ENCODE measurements at regions not wholly inside any gene's neighbourhood (a gene's known extent, or its start where the extent isn't known, plus 50 kb on each side); places are given as distances from the start of the nearest gene placed in this dataset.
"Not testable (repeated sequence)": the region's sequence is repeated elsewhere in the genome, so short reads cannot be mapped to it uniquely, and the experiment has no call there.

GRCh38 chr9:107830479-107830878 is 340.9 kb upstream of the KLF4 start (continued):
- peak in 1 of 2 donors; percentile 63 for TF ChIP-seq RXRA (IDR thresholded peaks at IDR 0.05)
- TF ChIP-seq ATF3 (IDR thresholded peaks at IDR 0.05), result no peak
- TF ChIP-seq EGR1 (IDR thresholded peaks at IDR 0.05; ENCODE audit: low read depth in 2 of 2), result peak in 1 of 2 donors; percentile 23
- peak; percentile 61 for TF ChIP-seq FOXA1 (IDR thresholded peaks at IDR 0.05)
- TF ChIP-seq NR2F2 (IDR thresholded peaks at IDR 0.05), result no peak
- TF ChIP-seq JUND (IDR thresholded peaks at IDR 0.05), result peak in 1 of 2 donors; percentile 68

DNA sequence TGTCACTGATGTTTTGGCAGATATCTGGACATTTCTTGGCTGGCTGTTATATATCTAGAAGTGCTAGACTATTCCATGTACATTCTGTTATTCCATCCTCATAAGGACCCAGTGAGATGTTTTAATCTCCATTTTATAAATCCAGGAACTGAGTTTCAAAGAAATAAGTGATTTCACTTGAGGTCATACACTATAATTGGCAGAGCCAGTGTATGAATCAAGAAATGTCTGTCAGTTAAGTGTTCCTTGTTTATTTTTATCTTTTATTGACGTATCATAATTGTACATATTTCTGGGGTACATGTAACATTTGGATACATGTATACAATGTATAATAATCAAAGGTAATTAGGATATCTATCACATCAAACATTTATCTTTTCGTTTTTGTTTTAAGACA is 338.3 kb upstream of the KLF4 start:
- H3K4me1 ChIP-seq (ENCODE audit: control insufficient read depth in 4 of 4, insufficient read depth in 4 of 4, low read length in 3 of 4), result no peaks in the 10 kb centered on the region
- H3K27me3 ChIP-seq (ENCODE audit: control insufficient read depth in 4 of 4, insufficient read depth in 4 of 4, low read length in 3 of 4), result peaks cover 0 to 2% (median 0%) of the 10 kb centered on the region in 4 donors
- 57% methylated on average over 2 of the region's 2 CpGs for whole genome bisulfite sequencing
- no peaks in the 10 kb centered on the region for H3K36me3 ChIP-seq (ENCODE audit: control insufficient read depth in 4 of 4, insufficient read depth in 3 of 4, low read depth in 1 of 4, low read length in 3 of 4)
- no peak overlapping the region for H3K9ac ChIP-seq (ENCODE audit: low read depth in 1 of 2, low read length in 2 of 2)
- DNase-seq (ENCODE audit: low spot score), result no peak
- no peak overlapping the region for H3K27ac ChIP-seq (ENCODE audit: low read depth in 1 of 2, low read length in 2 of 2)
- no peak overlapping the region for H3K4me3 ChIP-seq (ENCODE audit: low read depth in 1 of 3, low read length in 3 of 3)
- TF ChIP-seq, protein P1, sequence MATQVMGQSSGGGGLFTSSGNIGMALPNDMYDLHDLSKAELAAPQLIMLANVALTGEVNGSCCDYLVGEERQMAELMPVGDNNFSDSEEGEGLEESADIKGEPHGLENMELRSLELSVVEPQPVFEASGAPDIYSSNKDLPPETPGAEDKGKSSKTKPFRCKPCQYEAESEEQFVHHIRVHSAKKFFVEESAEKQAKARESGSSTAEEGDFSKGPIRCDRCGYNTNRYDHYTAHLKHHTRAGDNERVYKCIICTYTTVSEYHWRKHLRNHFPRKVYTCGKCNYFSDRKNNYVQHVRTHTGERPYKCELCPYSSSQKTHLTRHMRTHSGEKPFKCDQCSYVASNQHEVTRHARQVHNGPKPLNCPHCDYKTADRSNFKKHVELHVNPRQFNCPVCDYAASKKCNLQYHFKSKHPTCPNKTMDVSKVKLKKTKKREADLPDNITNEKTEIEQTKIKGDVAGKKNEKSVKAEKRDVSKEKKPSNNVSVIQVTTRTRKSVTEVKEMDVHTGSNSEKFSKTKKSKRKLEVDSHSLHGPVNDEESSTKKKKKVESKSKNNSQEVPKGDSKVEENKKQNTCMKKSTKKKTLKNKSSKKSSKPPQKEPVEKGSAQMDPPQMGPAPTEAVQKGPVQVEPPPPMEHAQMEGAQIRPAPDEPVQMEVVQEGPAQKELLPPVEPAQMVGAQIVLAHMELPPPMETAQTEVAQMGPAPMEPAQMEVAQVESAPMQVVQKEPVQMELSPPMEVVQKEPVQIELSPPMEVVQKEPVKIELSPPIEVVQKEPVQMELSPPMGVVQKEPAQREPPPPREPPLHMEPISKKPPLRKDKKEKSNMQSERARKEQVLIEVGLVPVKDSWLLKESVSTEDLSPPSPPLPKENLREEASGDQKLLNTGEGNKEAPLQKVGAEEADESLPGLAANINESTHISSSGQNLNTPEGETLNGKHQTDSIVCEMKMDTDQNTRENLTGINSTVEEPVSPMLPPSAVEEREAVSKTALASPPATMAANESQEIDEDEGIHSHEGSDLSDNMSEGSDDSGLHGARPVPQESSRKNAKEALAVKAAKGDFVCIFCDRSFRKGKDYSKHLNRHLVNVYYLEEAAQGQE (IDR thresholded peaks at IDR 0.05), result no peak
- no peak for TF ChIP-seq YY1 (IDR thresholded peaks at IDR 0.05)
- no peak for TF ChIP-seq RXRA (IDR thresholded peaks at IDR 0.05)
- no peak for TF ChIP-seq FOXA1 (IDR thresholded peaks at IDR 0.05)
- TF ChIP-seq GABPA (IDR thresholded peaks at IDR 0.05 in 1 of 2, conservative IDR thresholded peaks at IDR 0.05 in 1 of 2), result no peak
- no peak for TF ChIP-seq NR2F2 (IDR thresholded peaks at IDR 0.05)
- no peak for TF ChIP-seq MAX (IDR thresholded peaks at IDR 0.05)
- TF ChIP-seq CTCF (IDR thresholded peaks at IDR 0.05; ENCODE audit: low read depth, low read length, missing input control), result no peak
- H3K9me3 ChIP-seq (ENCODE audit: control insufficient read depth in 4 of 4, low read length in 3 of 4), result peaks cover 0 to 2% (median 0%) of the 10 kb centered on the region in 4 donors

GRCh38 chr9:107827304-107827703 is 337.7 kb upstream of the KLF4 start:
- 84% methylated on average over 2 of the region's 2 CpGs for WGBS
- no peak overlapping the region for H3K4me3 ChIP-seq (ENCODE audit: low read depth in 1 of 3, low read length in 3 of 3)
- H3K9ac ChIP-seq (ENCODE audit: low read depth in 1 of 2, low read length in 2 of 2), result no peak overlapping the region
- H3K27me3 ChIP-seq (ENCODE audit: control insufficient read depth in 4 of 4, insufficient read depth in 4 of 4, low read length in 3 of 4), result peaks cover 0 to 2% (median under 1%) of the 10 kb centered on the region in 4 donors
- H3K36me3 ChIP-seq (ENCODE audit: control insufficient read depth in 4 of 4, insufficient read depth in 3 of 4, low read depth in 1 of 4, low read length in 3 of 4), result no peaks in the 10 kb centered on the region
- H3K4me1 ChIP-seq (ENCODE audit: control insufficient read depth in 4 of 4, insufficient read depth in 4 of 4, low read length in 3 of 4), result no peaks in the 10 kb centered on the region
- peaks cover 0 to 2% (median 0%) of the 10 kb centered on the region in 4 donors for H3K9me3 ChIP-seq (ENCODE audit: control insufficient read depth in 4 of 4, low read length in 3 of 4)
- no peak overlapping the region for H3K27ac ChIP-seq (ENCODE audit: low read depth in 1 of 2, low read length in 2 of 2)
- no peak for DNase-seq (ENCODE audit: low spot score)
- TF ChIP-seq EGR1 (IDR thresholded peaks at IDR 0.05; ENCODE audit: low read depth in 2 of 2) (no peak), JUND (IDR thresholded peaks at IDR 0.05) (no peak), SP1 (IDR thresholded peaks at IDR 0.05) (no peak), FOXA2 (IDR thresholded peaks at IDR 0.05) (no peak), HNF4G (IDR thresholded peaks at IDR 0.05) (no peak), MAX (IDR thresholded peaks at IDR 0.05) (no peak), GABPA (IDR thresholded peaks at IDR 0.05 in 1 of 2, conservative IDR thresholded peaks at IDR 0.05 in 1 of 2) (no peak), HNF4A (conservative IDR thresholded peaks at IDR 0.05) (no peak), NR2F2 (IDR thresholded peaks at IDR 0.05) (no peak), CTCF (IDR thresholded peaks at IDR 0.05; ENCODE audit: low read depth, low read length, missing input control) (no peak), YY1 (IDR thresholded peaks at IDR 0.05) (no peak)

DNA sequence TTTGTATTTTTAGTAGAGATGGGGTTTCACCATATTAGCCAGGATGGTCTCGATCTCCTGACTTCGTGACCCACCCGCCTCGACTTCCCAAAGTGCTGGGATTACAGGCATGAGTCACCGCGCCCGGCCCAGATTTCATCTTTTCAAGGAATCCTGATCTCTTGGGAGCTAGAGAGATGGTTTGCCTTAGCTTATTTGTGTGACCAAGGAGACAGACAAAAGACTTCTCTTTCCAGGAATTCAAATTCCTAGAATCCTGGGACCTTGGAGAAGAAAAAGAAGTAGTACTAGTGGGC is 337.1 kb upstream of the KLF4 start:
- not testable (repeated sequence) for H3K4me1 ChIP-seq (ENCODE audit: control insufficient read depth in 4 of 4, insufficient read depth in 4 of 4, low read length in 3 of 4); H3K27ac ChIP-seq (ENCODE audit: low read depth in 1 of 2, low read length in 2 of 2); H3K36me3 ChIP-seq (ENCODE audit: control insufficient read depth in 4 of 4, insufficient read depth in 3 of 4, low read depth in 1 of 4, low read length in 3 of 4); H3K4me3 ChIP-seq (ENCODE audit: low read depth in 1 of 3, low read length in 3 of 3); DNase-seq (ENCODE audit: low spot score); H3K27me3 ChIP-seq (ENCODE audit: control insufficient read depth in 4 of 4, insufficient read depth in 4 of 4, low read length in 3 of 4); H3K9me3 ChIP-seq (ENCODE audit: control insufficient read depth in 4 of 4, low read length in 3 of 4); H3K9ac ChIP-seq (ENCODE audit: low read depth in 1 of 2, low read length in 2 of 2)
- 95% methylated on average over 7 of the region's 7 CpGs for WGBS
